ENCODE measurements at regions not wholly inside any gene's neighbourhood (a gene's known extent, or its start where the extent isn't known, plus 50 kb on each side); places are given as distances from the start of the nearest gene placed in this dataset.

- Histone ChIP-seq H3K4me3 (ENCODE audit: low read depth, low read length) (no peak overlapping the region), H3K27me3 (ENCODE audit: control insufficient read depth, insufficient read depth, low read length) (no peaks in the 10 kb centered on the region), H3K36me3 (ENCODE audit: control insufficient read depth, insufficient read depth, low read length) (no peaks in the 10 kb centered on the region)
- ChIA-PET CTCF (interaction anchor here (0.6 to 1.4 kb wide), 4 partner anchors 9 to 220 kb away, joined by 3 to 5 read pairs (median 4); no protein-coding TSS in a partner anchor), POLR2A (interaction anchor here (0.7 kb wide), 1 partner anchor 171 kb away, joined by 3 read pairs; no protein-coding TSS in a partner anchor)
- DNase-seq (ENCODE audit: low read depth) = peak; percentile 45
- TF ChIP-seq, protein P1, sequence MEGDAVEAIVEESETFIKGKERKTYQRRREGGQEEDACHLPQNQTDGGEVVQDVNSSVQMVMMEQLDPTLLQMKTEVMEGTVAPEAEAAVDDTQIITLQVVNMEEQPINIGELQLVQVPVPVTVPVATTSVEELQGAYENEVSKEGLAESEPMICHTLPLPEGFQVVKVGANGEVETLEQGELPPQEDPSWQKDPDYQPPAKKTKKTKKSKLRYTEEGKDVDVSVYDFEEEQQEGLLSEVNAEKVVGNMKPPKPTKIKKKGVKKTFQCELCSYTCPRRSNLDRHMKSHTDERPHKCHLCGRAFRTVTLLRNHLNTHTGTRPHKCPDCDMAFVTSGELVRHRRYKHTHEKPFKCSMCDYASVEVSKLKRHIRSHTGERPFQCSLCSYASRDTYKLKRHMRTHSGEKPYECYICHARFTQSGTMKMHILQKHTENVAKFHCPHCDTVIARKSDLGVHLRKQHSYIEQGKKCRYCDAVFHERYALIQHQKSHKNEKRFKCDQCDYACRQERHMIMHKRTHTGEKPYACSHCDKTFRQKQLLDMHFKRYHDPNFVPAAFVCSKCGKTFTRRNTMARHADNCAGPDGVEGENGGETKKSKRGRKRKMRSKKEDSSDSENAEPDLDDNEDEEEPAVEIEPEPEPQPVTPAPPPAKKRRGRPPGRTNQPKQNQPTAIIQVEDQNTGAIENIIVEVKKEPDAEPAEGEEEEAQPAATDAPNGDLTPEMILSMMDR (IDR thresholded peaks at IDR 0.05; ENCODE audit: insufficient read depth, low read depth, low read length) = no peak
Measured at GRCh38 chr14:71414631-71415403, 507.6 kb downstream of the PCNX1 start.

- Histone ChIP-seq H3K4me3 (ENCODE audit: low read depth, low read length) (no peak overlapping the region), H3K36me3 (ENCODE audit: control insufficient read depth, insufficient read depth, low read length) (no peaks in the 10 kb centered on the region), H3K27me3 (ENCODE audit: control insufficient read depth, insufficient read depth, low read length) (no peaks in the 10 kb centered on the region)
- TF ChIP-seq, protein P1 (IDR thresholded peaks at IDR 0.05; ENCODE audit: insufficient read depth, low read depth, low read length) = no peak
- no peak for DNase-seq (ENCODE audit: low read depth)
- ChIA-PET POLR2A (no interaction called here), CTCF (interaction anchor here (0.6 to 1.4 kb wide), 4 partner anchors 10 to 219 kb away, joined by 3 to 5 read pairs (median 4); no protein-coding TSS in a partner anchor)
Measured at GRCh38 chr14:71415404-71415690, 508.1 kb downstream of the PCNX1 start.

GRCh38 chr14:71416392-71416791, 509.1 kb downstream of the PCNX1 start:
- CTCF ChIA-PET = interaction anchor here (1.4 kb wide), 1 partner anchor 12 kb away, joined by 3 read pairs; no protein-coding TSS in a partner anchor
- no peaks in the 10 kb centered on the region for H3K27me3 ChIP-seq (ENCODE audit: control insufficient read depth, insufficient read depth, low read length)
- H3K36me3 ChIP-seq (ENCODE audit: control insufficient read depth, insufficient read depth, low read length) = no peaks in the 10 kb centered on the region
- no peak overlapping the region for H3K4me3 ChIP-seq (ENCODE audit: low read depth, low read length)
- TF ChIP-seq, protein P1 (IDR thresholded peaks at IDR 0.05; ENCODE audit: insufficient read depth, low read depth, low read length) = no peak
- DNase-seq (ENCODE audit: low read depth) = no peak
- POLR2A ChIA-PET = no interaction called here

GRCh38 chr14:71418532-71419245, 511.4 kb downstream of the PCNX1 start:
- H3K36me3 ChIP-seq (ENCODE audit: control insufficient read depth, insufficient read depth, low read length) = no peaks in the 10 kb centered on the region
- no peaks in the 10 kb centered on the region for H3K27me3 ChIP-seq (ENCODE audit: control insufficient read depth, insufficient read depth, low read length)
- H3K4me3 ChIP-seq (ENCODE audit: low read depth, low read length) = no peak overlapping the region
- ChIA-PET CTCF (interaction anchor here (1.5 kb wide), 1 partner anchor 334 kb away, joined by 4 read pairs; no protein-coding TSS in a partner anchor), POLR2A (no interaction called here)
- TF ChIP-seq, protein P1 (IDR thresholded peaks at IDR 0.05; ENCODE audit: insufficient read depth, low read depth, low read length) = no peak
- DNase-seq (ENCODE audit: low read depth) = no peak

GRCh38 chr14:71423481-71423880, 508.7 kb upstream of the RGS6 start:
- POLR2A ChIA-PET = no interaction called here
- no peak for DNase-seq (ENCODE audit: low read depth)
- no peaks in the 10 kb centered on the region for H3K27me3 ChIP-seq (ENCODE audit: control insufficient read depth, insufficient read depth, low read length)
- TF ChIP-seq, protein P1 (IDR thresholded peaks at IDR 0.05; ENCODE audit: insufficient read depth, low read depth, low read length) = no peak
- CTCF ChIA-PET = no interaction called here
- no peak overlapping the region for H3K4me3 ChIP-seq (ENCODE audit: low read depth, low read length)
- H3K36me3 ChIP-seq (ENCODE audit: control insufficient read depth, insufficient read depth, low read length) = no peaks in the 10 kb centered on the region

Data from BJ (cell line).